GM21825 (cell line): ENCODE measurements at regions not wholly inside any gene's neighbourhood (a gene's known extent, or its start where the extent isn't known, plus 50 kb on each side); places are given as distances from the start of the nearest gene placed in this dataset.

ENCODE experiments used
- ATAC-seq: cut with Tn5 transposase; IDR thresholded peaks from one replicate; pipeline ENCODE4 v1.9.1; 2021; ENCODE audit warnings: mild to moderate bottlenecking, moderate library complexity; ENCODE audit not compliant: unreplicated experiment

DNA sequence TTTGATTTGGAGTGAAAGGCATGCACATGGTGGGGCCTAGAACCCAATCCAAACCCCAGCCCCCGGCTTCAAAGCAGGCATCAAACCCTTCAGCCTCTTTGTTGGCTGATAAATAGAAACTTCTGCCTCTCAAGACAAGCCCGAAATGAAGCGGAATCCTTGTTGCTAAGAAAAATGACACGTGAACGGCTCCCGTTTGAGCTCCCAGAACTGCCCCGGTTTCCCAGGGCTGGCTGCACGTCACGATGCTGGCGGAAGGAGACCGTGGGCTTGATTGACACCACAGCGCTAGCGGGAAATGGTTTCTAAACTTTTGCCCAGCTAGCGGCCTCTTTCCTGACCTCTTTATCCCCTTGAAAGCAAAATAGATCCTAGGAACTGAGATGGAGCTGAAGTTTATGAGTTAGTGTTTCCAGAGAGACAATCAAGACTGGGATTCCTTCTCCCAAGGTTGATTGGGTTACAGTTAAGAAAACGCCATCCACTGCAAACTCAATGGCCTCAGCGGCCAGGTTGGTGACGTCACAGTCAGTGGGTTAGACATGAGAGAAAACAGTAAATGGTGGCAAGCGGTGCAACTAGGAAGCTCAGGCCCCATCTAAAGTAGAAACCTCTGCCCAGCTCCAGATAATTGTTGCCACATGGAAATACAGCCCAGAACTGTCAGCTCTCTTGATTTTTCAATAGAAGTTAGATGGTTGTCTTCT lies 117.0 kb downstream of the ANKRD60 start:
- ATAC-seq, result no peak

DNA sequence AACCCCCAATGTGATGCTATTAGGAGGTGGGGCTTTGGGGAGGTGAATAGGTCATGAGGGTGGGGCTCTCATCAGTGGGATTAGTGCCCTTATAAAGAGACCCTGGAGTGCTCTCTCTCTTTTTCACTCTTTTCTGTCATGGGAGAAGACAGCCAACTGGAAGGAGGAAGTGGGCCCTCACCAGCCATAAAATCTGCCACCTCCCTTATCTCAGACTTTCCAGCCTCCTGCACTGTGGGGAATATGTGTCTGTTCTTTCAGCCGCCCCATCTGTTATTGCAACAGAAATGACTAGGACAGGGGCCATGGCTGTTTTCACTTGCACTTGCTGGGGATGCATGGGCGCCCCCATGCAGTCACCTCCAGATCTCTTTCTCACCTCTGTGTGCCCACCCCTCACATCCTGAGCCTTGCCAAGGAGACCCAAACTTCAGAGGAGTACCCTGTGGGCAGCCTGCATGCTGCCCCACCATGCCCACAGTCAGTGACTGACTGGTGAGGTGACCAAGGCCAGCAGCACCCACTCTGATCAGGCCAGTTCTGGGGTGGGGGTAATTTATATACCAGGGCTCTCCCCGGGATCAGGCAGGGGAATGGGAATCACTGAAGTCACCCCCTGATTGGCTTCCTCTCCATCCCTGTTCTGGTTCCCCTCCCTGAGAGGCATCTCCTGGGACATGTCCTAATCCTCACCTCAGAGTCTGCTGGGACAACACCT lies 118.4 kb downstream of the ANKRD60 start:
- ATAC-seq, result no peak

DNA sequence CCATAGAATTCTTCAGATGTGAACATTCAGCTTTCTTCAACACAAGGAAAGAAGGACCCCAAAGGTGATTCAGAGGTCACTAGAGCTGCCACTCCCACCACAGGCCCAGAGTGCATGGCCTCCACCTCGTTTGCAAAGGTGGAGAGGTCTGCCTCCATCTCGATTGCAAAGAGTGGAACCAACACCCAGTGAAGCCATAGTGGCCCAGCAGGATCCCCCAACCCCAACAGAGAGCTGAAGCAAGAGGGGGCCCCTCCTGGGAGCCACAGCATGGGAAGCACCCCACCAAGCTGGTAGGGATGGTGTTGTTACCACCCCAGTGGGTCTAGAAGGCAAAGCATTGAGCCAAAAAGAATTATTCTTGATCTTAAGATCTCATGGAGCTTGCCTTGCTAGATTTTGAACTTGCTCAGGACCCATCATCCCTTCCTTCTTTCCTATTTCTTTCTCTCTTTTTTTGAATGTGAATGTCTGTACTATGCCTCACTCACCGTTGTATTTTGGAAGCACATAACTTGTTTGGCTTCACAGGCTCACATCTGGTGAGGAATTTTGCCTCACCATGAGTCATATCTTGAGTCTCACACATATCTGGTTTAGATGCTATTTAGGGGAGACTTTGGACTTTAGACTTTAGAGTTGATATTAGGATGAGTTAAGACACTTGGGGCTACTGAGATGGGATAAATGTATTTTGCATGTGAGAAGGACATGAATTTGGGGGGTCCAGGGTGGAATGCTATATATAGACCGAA lies 119.2 kb downstream of the ANKRD60 start:
- ATAC-seq, result no peak

DNA sequence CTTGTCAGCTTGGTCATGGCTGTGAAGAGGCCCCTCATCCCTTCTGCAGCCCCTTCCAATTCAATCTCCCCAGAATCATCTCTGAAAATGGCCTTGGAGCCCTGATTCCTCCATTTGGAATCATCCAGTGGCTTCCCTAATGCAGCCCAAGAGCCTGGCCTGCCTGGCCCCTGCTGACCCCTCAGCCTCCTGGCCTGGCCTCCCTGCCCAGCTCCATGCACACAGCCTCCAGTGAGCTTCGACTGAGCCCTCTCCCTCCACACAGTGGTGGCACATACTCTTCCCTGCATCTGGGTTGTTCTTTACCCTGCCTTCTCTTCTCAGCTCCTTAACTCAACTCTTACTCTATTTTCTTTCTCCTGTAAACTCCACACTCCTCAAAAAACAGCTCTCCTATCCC lies 120.9 kb downstream of the ANKRD60 start:
- ATAC-seq, result no peak

DNA sequence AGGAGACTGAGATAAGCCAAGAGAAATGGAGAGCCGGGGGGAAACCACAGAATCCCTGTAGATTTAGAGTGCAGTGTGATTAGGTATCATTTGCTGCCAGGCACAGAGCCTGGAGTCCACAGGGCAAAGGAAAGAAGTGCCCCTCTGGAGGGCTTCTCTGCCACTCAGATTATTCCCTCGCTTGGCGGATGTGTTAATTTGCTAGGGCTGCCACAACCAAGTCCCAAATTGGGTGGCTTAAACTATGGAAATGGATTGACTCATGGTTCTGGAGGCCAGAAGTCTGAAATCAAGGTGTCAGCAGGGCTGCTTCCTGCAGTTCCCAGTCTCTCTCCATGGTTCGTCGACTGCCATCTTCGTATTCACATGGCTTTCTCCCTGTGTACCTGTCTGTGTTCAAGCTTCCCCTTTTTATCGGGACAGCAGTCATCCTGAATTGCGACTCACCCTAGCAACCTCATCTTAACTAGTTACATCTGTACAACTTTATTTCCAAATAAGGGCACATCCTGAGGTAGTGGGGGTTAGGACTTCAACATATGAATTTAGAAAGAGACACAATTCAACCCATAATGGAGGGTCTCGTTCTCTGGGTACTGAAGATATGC lies 122.2 kb downstream of the ANKRD60 start:
- ATAC-seq, result no peak

DNA sequence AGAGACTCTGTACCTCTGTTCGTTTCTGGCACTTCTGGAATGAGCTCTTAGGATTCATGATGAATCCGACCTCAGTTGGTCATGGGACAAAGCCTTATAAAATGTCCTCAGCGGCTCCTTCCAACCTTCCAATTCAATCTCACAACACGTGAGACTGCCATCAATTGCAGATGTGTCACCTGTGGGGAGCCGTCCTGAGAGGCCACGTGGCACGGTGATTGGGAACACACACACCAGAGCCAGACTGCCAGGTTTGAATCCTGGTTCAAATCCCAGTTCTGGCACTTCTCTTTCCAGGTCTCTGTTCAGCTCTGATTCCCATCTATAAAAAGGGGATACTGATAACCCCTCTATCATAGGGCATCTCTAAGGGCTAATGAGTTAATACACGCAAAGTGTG lies 124.5 kb downstream of the ANKRD60 start:
- ATAC-seq, result no peak

DNA sequence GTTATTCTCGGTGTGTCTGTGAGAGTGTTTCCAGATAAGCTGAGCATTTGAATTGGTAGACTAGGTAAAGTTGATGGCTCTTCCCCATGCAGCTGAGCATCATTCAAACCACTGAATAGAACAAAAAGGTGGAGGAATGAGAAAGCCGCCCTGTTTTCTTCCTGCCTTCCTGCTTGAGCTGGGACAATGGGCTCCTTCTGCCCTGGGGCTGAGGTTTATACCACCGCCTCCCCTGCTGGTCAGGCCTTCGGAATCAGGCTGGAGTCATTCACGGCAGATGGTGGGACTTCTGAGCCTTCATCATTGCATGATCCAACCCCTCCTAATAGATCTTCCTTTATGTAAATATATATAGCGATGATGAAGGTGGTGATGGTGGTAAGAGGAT lies 124.9 kb downstream of the ANKRD60 start:
- ATAC-seq, result no peak

DNA sequence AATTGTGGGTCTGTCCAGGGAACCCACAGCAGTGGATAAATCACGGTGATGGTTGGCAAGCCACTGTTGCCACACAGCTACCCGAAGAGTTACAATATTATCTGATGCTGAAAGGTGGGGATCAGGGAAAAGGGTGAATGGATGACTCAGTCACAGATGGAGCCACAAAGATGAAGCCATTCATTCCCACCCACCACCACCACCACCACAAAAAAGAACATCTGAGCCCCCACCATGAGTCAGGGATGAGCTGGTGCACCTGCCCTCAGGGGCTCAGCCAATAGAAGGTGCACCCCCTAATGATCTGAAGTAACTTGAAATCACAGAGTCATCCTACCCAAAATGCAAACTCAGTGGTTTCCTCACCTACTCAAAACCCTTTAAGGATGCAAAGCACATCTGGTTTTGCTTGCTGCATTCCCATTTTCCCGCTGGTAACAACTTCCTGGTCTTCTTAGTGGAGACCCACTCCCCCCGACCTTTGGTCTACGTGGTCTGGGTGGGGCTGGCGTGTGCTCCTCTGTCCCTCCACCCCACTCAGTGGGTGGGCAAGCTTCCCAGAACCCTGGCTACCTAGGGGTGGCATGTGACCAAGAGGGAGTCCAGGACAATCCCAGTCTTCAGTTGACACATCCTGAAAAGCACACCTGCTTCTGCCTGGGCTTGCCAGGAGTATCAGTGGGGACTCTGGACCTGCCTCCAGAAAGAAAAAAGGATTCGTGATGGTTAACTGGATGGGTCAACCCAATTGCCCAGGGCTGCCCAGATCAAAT lies 125.5 kb downstream of the ANKRD60 start:
- no peak for ATAC-seq

DNA sequence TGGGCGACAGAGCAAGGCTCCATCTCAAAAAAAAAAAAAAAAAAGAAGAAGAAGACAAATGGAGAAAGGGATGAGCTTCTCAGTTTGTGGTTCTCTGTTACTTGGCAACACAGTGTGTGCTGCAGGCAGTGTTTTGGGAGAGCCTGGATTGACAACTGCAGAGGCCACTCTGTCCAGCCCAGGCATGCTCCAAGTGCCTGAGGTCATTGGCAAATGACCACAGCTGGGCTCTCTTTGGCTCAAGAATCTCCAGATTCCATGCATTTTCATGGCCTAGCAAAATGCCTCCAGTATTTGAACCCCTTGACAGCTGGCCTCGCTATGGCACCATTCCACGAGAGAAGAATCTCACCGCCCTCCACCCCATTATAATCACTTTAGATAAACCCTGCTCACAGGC lies 126.2 kb downstream of the ANKRD60 start:
- ATAC-seq, result no peak

DNA sequence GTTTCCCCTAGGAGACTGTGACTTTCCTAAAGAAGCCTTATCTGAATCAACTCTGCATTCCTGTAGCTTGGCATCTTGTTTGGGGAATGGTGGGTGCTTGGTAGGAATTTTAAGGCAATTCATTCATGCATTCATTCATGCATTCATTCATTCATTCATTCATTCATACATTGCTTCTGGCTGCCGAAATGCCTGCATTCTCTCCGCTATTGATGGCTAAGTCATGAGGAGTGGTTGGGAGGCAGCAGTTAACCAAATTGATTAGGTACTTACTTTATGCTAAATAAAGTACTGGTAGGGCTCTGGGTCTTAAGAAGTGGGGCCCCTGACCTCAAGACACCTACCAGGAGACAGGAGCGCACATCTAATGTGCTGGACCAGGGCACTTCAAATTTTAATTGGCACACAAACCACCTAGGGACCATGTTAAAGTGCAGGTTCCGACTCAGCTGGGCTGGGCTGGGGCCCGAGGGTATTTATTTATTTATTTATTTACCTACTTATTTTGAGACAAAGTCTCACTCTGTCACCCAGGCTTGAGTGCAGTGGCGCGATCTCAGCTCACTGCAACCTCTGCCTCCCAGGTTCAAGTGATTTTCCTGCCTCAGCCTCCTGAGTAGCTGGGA lies 127.6 kb downstream of the ANKRD60 start:
- ATAC-seq, result no peak

DNA sequence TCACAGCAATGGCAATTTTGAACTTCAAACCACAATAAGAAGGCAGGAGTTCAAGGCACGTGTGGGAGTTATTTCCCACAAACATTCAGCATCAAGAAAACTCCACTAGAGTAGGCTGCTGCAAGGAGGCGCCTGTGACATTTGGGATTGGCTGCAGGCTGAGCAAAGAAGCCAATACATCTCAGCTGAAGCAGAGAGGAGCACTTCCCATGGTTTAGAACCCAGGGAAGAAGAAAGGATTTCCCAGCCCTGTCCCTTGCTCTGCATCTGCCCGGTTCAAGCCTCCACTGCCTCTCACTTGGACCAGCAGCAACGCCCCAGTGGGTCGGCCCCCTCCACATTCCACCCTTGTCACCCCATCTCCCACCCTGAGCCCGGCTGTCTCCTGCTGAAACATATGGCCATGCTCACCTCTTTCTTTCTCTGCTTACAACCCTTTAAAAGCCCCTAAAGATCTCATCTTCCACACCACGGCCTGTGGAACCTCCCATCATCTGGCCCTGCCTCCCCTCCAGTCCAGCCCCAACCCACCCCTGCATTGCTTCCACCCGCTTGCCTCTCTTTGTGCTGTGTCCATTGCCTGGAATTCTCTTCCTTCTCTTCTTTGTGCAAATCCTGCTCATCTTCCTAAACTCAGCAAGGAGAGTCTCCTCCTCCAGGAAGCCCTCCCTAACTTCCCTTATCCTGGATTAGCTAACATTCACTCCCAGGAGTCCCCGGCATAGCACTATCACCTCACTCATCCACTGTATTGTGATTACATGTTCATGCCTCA lies 128.3 kb downstream of the ANKRD60 start:
- ATAC-seq, result no peak

DNA sequence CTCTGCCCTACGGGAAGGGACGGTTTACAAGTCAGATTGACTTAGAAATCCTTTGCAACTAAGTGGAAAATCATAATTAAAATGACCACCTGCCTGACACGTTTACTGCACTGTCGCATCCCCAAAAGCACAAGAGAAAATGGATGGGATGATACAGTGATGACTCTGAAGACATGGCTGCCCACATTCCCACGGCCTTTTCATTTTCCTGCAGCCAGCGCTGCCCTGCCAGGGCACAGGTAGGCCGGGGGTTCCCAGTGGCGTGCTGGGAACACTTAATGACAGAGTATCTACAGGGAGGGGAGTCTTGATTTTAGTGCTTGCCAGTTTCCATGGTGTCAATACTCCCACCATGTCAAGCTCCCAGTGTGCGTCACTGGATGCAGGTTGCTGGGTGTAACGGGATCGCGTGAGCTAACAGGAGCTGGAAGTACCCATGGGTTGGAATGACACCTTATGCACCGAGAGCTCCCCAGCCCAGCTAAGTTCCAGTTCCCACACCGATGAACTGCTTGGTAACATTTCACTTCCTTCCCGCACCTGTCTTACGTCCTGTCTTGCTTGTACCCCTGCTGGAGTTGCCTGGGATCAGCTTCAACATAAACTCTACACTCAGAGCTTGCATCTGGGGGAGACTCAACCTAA lies 129.0 kb downstream of the ANKRD60 start:
- ATAC-seq, result no peak

DNA sequence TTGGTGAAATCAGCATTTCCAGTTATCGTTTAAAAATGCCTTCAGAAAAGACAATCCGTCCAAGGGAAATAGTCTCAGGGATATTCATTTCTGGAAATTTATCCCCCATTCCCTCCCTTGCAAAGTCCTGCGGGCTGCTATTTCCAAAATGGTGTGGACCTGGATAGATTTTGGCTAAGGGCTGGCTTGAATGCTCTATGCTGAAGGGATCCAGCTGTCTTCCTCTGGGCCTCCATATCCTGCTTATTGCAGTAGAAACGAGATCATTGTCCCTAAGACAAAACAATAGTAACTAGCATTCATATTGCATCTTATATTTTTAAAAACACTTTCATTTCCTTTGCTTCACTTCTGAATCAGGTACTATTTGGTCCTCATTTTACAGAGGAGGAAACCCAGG lies 129.9 kb downstream of the ANKRD60 start:
- ATAC-seq, result no peak

DNA sequence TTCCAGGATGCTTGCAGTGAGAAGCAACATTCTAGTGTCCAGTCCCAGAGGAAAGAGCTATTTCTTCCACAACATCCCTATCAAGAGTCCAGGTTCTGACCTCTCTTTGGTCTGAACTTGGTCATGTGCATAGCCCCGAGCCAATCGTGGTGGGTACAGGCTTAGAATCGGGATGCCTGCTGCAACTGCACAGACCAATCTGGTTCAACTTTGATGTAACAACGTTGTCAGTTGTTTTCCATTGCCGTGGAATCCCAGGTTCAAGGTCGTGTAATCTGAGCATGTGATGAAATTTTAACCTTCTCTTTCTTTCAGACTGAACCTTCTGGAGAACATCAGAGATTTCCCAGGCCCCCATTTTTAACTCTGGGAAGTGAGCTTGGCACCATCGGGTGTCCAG lies 130.5 kb downstream of the ANKRD60 start:
- ATAC-seq, result no peak

DNA sequence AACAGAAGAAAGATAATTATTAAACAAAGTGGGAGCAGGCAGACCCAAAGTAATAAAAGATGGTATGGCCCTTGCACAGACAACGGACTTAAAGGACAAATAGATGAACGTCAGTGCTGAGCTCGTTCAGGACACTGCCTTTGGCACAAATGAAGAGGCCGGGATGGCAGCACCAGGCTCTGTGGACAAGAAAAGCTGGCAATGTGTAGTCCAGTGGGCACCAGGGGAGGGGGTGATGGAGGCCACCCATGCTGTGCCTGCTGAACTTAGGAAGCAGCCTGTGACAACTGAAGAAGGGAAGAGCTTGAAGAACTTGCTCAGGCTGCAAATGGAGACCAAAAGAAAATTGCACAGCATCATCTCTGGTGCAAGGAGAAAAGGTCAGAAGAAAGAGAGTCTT lies 131.0 kb downstream of the ANKRD60 start:
- ATAC-seq, result no peak

DNA sequence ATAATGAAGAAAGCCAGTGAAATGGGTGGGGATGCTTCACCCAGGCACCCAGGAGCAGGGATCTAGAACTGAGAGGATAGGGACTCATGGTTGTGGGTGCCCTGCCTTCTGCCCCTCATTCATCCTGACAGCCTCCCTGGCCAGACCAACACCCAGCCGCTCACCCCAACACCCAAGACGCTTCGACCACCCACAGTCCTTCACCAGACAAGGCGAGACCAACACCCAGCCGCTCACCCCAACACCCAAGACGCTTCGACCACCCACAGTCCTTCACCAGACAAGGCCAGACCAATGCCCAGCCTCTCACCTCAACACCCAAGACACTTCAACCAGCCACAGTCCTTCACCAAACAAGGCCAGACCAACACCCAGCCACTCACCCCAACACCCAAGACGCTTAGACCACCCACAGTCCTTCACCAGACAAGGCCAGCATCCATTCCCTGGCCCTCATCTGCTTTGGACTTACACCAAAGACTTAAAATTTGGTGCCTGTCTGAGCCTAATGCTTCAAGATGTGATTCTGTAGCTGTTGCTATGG lies 131.5 kb downstream of the ANKRD60 start:
- no peak for ATAC-seq

DNA sequence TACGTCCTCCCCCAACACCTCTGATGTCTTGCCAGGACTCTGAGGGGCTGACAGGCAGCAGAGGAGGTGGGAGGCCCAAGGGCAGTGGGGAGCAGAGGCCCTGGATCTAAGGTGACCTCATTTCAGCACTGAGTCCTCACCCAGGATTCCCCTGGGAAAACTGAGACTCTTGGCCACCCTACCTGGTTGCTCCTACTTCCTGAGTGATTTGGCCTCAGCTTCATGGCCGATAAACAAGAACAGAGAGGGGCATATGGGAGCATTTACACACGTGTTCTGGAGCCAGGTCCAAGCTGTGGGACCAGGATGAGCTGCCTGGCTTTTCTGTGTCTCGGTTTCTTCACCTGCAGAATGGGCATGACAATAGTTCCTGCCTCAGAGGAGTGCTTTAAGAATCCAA lies 133.8 kb downstream of the ANKRD60 start:
- no peak for ATAC-seq

DNA sequence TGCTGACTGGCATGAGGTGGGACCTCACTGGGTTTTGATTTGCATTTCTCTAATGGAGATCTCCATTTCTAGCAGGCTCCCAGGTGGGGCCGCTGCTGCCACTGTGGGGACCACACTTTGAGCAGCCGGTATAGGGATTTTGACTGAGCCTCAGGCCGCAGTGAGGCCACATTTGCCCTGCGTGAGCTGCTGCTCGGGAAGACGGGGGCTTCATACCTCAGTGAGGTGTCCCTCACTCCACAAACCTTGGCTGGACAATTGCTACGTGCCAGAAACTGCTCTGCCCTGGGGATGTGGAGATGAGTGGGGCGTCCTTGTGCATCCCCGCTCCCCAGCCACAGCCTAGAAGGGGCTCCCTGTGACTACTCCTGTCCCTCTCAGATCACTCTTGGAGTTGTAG lies 134.3 kb downstream of the ANKRD60 start:
- no peak for ATAC-seq

DNA sequence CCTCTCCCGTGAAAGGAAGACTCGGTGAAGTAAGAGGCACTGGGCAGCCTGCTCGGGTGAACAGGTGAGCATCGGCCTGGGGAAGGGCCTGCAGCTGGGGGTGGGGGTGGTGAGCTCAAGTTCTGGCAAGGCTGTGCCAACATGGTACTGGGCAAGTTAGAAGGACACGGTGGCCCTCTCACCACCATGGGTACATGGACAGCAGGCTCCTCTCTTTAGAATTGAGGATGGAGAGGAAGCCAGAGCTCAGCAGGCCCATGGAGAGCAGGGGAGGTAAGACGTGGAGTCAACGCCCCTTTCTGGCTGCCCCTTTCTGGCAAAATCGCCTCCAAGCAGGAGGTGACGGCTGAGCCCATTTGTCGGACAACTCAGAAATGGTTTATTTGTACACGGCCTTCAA lies 135.6 kb downstream of the ANKRD60 start:
- ATAC-seq, result no peak
